ENCODE measurements at regions not wholly inside any gene's neighbourhood (a gene's known extent, or its start where the extent isn't known, plus 50 kb on each side); places are given as distances from the start of the nearest gene placed in this dataset.

DNA sequence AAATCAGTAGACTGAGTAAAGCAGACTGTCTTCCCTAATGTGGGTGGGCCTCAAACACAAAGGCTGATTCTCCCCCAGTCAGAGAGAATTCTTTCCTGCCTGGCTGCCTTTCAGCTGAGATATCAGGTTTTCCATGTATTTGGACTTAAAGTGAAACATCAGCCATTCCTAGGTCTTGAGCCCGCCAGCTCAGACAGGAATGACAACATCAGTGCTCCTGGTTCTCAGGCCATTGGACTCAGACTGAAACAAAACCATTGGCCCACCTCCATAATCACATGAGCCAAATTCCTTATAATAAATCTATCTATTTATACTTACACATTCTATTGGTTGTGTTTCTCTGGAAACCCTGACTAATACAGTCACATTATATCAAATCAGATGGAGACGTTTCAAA is 56.7 kb upstream of the CLPB start:
- no peaks in the 10 kb centered on the region for H3K27me3 Mint-ChIP-seq
- H3K36me3 Mint-ChIP-seq = no peaks in the 10 kb centered on the region
- H3K27ac Mint-ChIP-seq = no peak overlapping the region
- peaks cover 6% of the 10 kb centered on the region for H3K4me1 Mint-ChIP-seq
- H3K4me3 Mint-ChIP-seq = no peak overlapping the region
- no peaks in the 10 kb centered on the region for H3K9me3 Mint-ChIP-seq

Measured in activated naive CD4-positive, alpha-beta T cell treated with anti-CD3 and anti-CD28 coated beads, Interleukin-2, amount 50 U/mL, for 24 hours (primary cell).